Ishikawa (cell line): ENCODE measurements at regions not wholly inside any gene's neighbourhood (a gene's known extent, or its start where the extent isn't known, plus 50 kb on each side); places are given as distances from the start of the nearest gene placed in this dataset.

Source experiments
- CREB1 ChIP-seq: IDR thresholded peaks from 2 replicates; pipeline ENCODE4 v1.6.1; 2012; ENCODE audit warnings: low read depth
- EP300 ChIP-seq: IDR thresholded peaks from 2 replicates; pipeline ENCODE4 v1.6.1; 2012; ENCODE audit warnings: borderline replicate concordance
- FOXM1 ChIP-seq: IDR thresholded peaks from 2 replicates; pipeline ENCODE4 v1.6.1; 2012; ENCODE audit warnings: low read depth, borderline replicate concordance
- MAX ChIP-seq: IDR thresholded peaks from 2 replicates; pipeline ENCODE4 v1.6.1; 2012
- NFIC ChIP-seq: IDR thresholded peaks from 2 replicates; pipeline ENCODE4 v1.6.1; 2012
- RAD21 ChIP-seq: IDR thresholded peaks from 2 replicates; pipeline ENCODE4 v1.6.1; 2012; ENCODE audit warnings: low read depth
- REST ChIP-seq: IDR thresholded peaks from 2 replicates; pipeline ENCODE4 v1.6.1; 2012; ENCODE audit warnings: low read depth, mild to moderate bottlenecking
- TAF1 ChIP-seq: IDR thresholded peaks from 2 replicates; pipeline ENCODE4 v1.6.1; 2012; ENCODE audit warnings: low read depth, mild to moderate bottlenecking
- TCF12 ChIP-seq: IDR thresholded peaks from 2 replicates; pipeline ENCODE4 v1.6.1; 2012; ENCODE audit warnings: low read depth
- USF1 ChIP-seq: IDR thresholded peaks from 2 replicates; pipeline ENCODE4 v1.6.1; 2012
- YY1 ChIP-seq: IDR thresholded peaks from 2 replicates; pipeline ENCODE4 v1.6.1; 2012; ENCODE audit warnings: low read depth

- no peak for TF ChIP-seq RAD21
- no peak for TF ChIP-seq FOXM1
- no peak for TF ChIP-seq EP300
- no peak for TF ChIP-seq REST
- no peak for TF ChIP-seq MAX
- TF ChIP-seq USF1: no peak
- TF ChIP-seq TAF1: no peak
- TF ChIP-seq YY1: no peak
- TF ChIP-seq NFIC: no peak
- no peak for TF ChIP-seq TCF12
- no peak for TF ChIP-seq CREB1
These were observed 127.8 kb upstream of the NR4A3 start for GRCh38 chr9:99693888-99694287.
